ENCODE measurements at regions not wholly inside any gene's neighbourhood (a gene's known extent, or its start where the extent isn't known, plus 50 kb on each side); places are given as distances from the start of the nearest gene placed in this dataset.

- TF ChIP-seq POLR2A (IDR thresholded peaks at IDR 0.05) (no peak), CTCF (IDR thresholded peaks at IDR 0.05) (no peak), EP300 (IDR thresholded peaks at IDR 0.05) (no peak)
These were observed 1203.3 kb downstream of the BRD1 start for GRCh38 chr22:48624401-48624800.
